A673 (cell line): ENCODE measurements at regions not wholly inside any gene's neighbourhood (a gene's known extent, or its start where the extent isn't known, plus 50 kb on each side); places are given as distances from the start of the nearest gene placed in this dataset.

Experiments
- BruUV-seq: library from RNA; stranded (reverse); fragments of 400-500 nt; replicated peaks from 2 replicates; lab custom pipeline; 2021; lab: Mats Ljungman, UMichigan
- CTCF ChIA-PET: fragments of 300-600 bp; sonication (Branson Sonifier 250); formaldehyde crosslinking; loops from one replicate; lab custom pipeline; 2022; ENCODE audit warnings: antibody characterized with exemption; lab: Charles Lee
- POLR2A ChIA-PET: fragments of 300-600 bp; sonication (Branson Sonifier 250); formaldehyde crosslinking; loops from one replicate; lab custom pipeline; 2022; ENCODE audit warnings: antibody characterized with exemption; ENCODE audit not compliant: low non-redundant PET; lab: Charles Lee
- DNase-seq: peaks from one replicate; pipeline ENCODE4 v3.0.0-alpha.2; 2015; ENCODE audit warnings: low spot score
- H3K27ac ChIP-seq: fragments of 200-600 bp; sonication (generic); 2 replicates; pipeline ENCODE4 v1.5.1; 2016; ENCODE audit warnings: mixed run types, low read depth, mild to moderate bottlenecking, mixed read lengths, antibody characterized with exemption, low read length; ENCODE audit not compliant: poor library complexity, severe bottlenecking
- H3K27me3 ChIP-seq: fragments of 200-600 bp; sonication (generic); replicated peaks from 2 replicates; pipeline ENCODE4 v1.6.1; 2017; ENCODE audit warnings: mixed run types, low read depth, mild to moderate bottlenecking, mixed read lengths, antibody characterized with exemption, low read length; ENCODE audit not compliant: insufficient read depth, poor library complexity
- H3K36me3 ChIP-seq: fragments of 200-600 bp; sonication (generic); 2 replicates; pipeline ENCODE4 v1.6.1; 2016; ENCODE audit warnings: mixed run types, mild to moderate bottlenecking, mixed read lengths, antibody characterized with exemption, low read length; ENCODE audit not compliant: insufficient read depth, poor library complexity, severe bottlenecking
- H3K4me1 ChIP-seq: fragments of 200-600 bp; sonication (generic); 2 replicates; pipeline ENCODE4 v1.6.1; 2017; ENCODE audit warnings: mixed run types, mild to moderate bottlenecking, mixed read lengths, antibody characterized with exemption, low read length; ENCODE audit not compliant: insufficient read depth, poor library complexity, severe bottlenecking
- H3K4me3 ChIP-seq: fragments of 200-600 bp; sonication (generic); 2 replicates; pipeline ENCODE4 v1.5.1; 2016; ENCODE audit warnings: low read depth, mixed run types, mild to moderate bottlenecking, mixed read lengths, low read length; ENCODE audit not compliant: poor library complexity, severe bottlenecking
- H3K9me3 ChIP-seq: fragments of 200-600 bp; sonication (generic); 2 replicates; pipeline ENCODE4 v1.6.1; 2016; ENCODE audit warnings: mixed run types, low read depth, mild to moderate bottlenecking, mixed read lengths, antibody characterized with exemption, low read length; ENCODE audit not compliant: poor library complexity, severe bottlenecking
- CTCF ChIP-seq: fragments of 300-800, 200-600 bp; sonication (generic); conservative IDR thresholded peaks from 2 replicates; pipeline ENCODE4 v1.5.1; 2017; ENCODE audit warnings: low read depth, mild to moderate bottlenecking, antibody characterized with exemption, low read length, moderate library complexity, mixed read lengths
- EZH2 ChIP-seq: fragments of 200-600 bp; sonication (generic); IDR thresholded peaks from 2 replicates; pipeline ENCODE4 v1.6.1; 2017; ENCODE audit warnings: borderline replicate concordance, low read depth, mild to moderate bottlenecking, mixed read lengths, antibody characterized with exemption, low read length; ENCODE audit not compliant: poor library complexity, severe bottlenecking
- intact Hi-C: fragments of 100-400 bp; cut with micrococcal nuclease; formaldehyde crosslinking; loops from one replicate; pipeline ENCODE4 v1.10.0; 2022; ENCODE audit not compliant: unreplicated experiment

GRCh38 chrX:9341291-9342201, 123.3 kb upstream of the TBL1X start:
- H3K4me3 ChIP-seq: peak overlapping the region; percentile 23
- H3K27ac ChIP-seq: peak overlapping the region; percentile 80
- H3K4me1 ChIP-seq: peaks cover 26% of the 10 kb centered on the region
- intact Hi-C loops: loop anchor here (1.0 to 10.0 kb wide), 3 partner anchors 122 to 363 kb away; no protein-coding TSS in a partner anchor
- CTCF ChIA-PET: interaction anchor here (0.6 kb wide), 1 partner anchor 49 kb away, joined by 3 read pairs; no protein-coding TSS in a partner anchor
- no TSS peak for BruUV-seq
- H3K27me3 ChIP-seq: no peaks in the 10 kb centered on the region
- no peak; the same call in 1 of the 2 replicates for TF ChIP-seq CTCF
- TF ChIP-seq EZH2: no peak
- H3K36me3 ChIP-seq: no peaks in the 10 kb centered on the region
- no peaks in the 10 kb centered on the region for H3K9me3 ChIP-seq
- POLR2A ChIA-PET: no interaction called here
- DNase-seq: peak; percentile 89

- Histone ChIP-seq H3K36me3 (no peaks in the 10 kb centered on the region), H3K9me3 (no peaks in the 10 kb centered on the region), H3K27ac (no peak overlapping the region), H3K27me3 (no peaks in the 10 kb centered on the region), H3K4me1 (peaks cover 26% of the 10 kb centered on the region), H3K4me3 (peak overlapping the region; percentile 23)
- CTCF ChIA-PET: no interaction called here
- intact Hi-C loops: loop anchor here (1.0 to 10.0 kb wide), 3 partner anchors 121 to 362 kb away; no protein-coding TSS in a partner anchor
- no TSS peak for BruUV-seq
- DNase-seq: peak; percentile 94
- POLR2A ChIA-PET: no interaction called here
- TF ChIP-seq EZH2 (no peak), CTCF (no peak)
These were observed 122.3 kb upstream of the TBL1X start for GRCh38 chrX:9342561-9343051.

GRCh38 chrX:9343971-9344370, 120.9 kb upstream of the TBL1X start:
- Histone ChIP-seq H3K4me3 (no peak overlapping the region), H3K9me3 (no peaks in the 10 kb centered on the region), H3K36me3 (no peaks in the 10 kb centered on the region), H3K27ac (no peak overlapping the region), H3K4me1 (peaks cover 31% of the 10 kb centered on the region), H3K27me3 (no peaks in the 10 kb centered on the region)
- TF ChIP-seq EZH2 (no peak), CTCF (no peak)
- DNase-seq: no peak
- POLR2A ChIA-PET: no interaction called here
- no TSS peak for BruUV-seq
- intact Hi-C loops: loop anchor here (10.0 kb wide), 2 partner anchors 199 to 361 kb away; no protein-coding TSS in a partner anchor
- CTCF ChIA-PET: no interaction called here
